ENCODE measurements at regions not wholly inside any gene's neighbourhood (a gene's known extent, or its start where the extent isn't known, plus 50 kb on each side); places are given as distances from the start of the nearest gene placed in this dataset.

DNA sequence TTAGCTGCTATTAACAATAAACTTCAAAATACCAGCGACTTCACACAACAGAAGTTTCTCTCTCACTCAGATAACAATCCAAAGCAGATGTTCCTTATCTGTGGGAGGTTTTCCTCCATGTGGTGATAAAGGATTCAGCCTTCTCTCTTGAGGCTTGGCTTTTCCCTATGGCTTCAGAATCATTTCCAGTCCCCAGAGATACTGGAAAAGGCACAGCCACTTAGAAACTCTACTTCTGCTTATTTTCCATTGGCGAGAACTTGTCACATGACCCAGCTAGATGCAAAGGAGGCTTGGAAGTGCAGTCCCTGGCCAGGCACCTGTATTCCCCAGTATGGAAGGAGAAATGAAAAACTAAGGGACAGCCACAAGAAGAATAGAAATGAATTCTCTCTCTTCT is 344.8 kb downstream of the MTX2 start:
- Histone ChIP-seq H3K4me3 (no peak overlapping the region), H3K4me2 (no peak overlapping the region), H3K4me1 (peaks cover 16% of the 10 kb centered on the region), H3K9me3 (no peaks in the 10 kb centered on the region), H3K27ac (no peak overlapping the region)
- FAIRE-seq (no peak), DNase-seq (ENCODE audit: low read depth in 1 of 2, low spot score in 1 of 2) (no peak), ATAC-seq (no peak)
- TF ChIP-seq EHF (CRISPR knock-in tag; IDR thresholded peaks at IDR 0.05) (no peak), HOXB5 (CRISPR knock-in tag; IDR thresholded peaks at IDR 0.05) (no peak), GATA3 (IDR thresholded peaks at IDR 0.05; ENCODE audit: borderline replicate concordance) (no peak), KDM5A (IDR thresholded peaks at IDR 0.05) (no peak)
- WGBS (ENCODE audit: missing lambda C conversion rate): 65% methylated on average over 2 of the region's 2 CpGs
- ChIA-PET POLR2A (no interaction called here), CTCF (interaction anchor here (1.9 to 2.5 kb wide), 3 partner anchors 17 to 474 kb away, joined by 5 to 11 read pairs (median 7); no protein-coding TSS in a partner anchor)

DNA sequence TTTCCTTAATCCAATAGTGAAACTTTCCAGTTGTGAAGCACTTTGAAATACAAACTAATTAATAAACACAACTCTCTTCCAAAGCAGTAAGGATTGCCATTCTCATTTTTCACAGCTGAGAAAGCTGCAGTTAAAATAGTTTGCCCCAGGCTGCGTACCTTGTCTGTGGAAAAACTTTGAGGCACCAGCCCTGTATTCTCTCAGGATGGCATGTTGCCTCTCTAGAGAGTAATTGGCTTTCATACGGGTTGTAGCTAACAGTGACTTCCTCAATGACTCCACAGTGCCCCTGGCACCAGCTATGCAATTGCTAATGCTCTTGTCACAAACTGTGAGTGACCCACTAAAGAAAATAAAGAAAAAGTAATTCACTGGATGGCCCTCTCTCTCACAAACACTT is 345.7 kb downstream of the MTX2 start:
- WGBS (ENCODE audit: missing lambda C conversion rate): 64% methylated on average over 2 of the region's 2 CpGs
- no peak for FAIRE-seq
- ATAC-seq: no peak
- peaks cover 16% of the 10 kb centered on the region for H3K4me1 ChIP-seq
- DNase-seq (ENCODE audit: low read depth in 1 of 2, low spot score in 1 of 2): no peak
- no peaks in the 10 kb centered on the region for H3K9me3 ChIP-seq
- POLR2A ChIA-PET: no interaction called here
- CTCF ChIA-PET: interaction anchor here (1.2 to 2.5 kb wide), 5 partner anchors 8 to 475 kb away, joined by 3 to 11 read pairs (median 5); no protein-coding TSS in a partner anchor
- H3K4me3 ChIP-seq: no peak overlapping the region
- H3K27ac ChIP-seq: no peak overlapping the region
- H3K4me2 ChIP-seq: no peak overlapping the region
- no peak for TF ChIP-seq RAD21 (conservative IDR thresholded peaks at IDR 0.05 in 1 of 2, IDR thresholded peaks at IDR 0.05 in 1 of 2)
- TF ChIP-seq POLR2AphosphoS2 (conservative IDR thresholded peaks at IDR 0.05; ENCODE audit: low read length): no peak
- TF ChIP-seq JUNB (IDR thresholded peaks at IDR 0.05): no peak
- TF ChIP-seq HOXB5 (CRISPR knock-in tag; IDR thresholded peaks at IDR 0.05): no peak

DNA sequence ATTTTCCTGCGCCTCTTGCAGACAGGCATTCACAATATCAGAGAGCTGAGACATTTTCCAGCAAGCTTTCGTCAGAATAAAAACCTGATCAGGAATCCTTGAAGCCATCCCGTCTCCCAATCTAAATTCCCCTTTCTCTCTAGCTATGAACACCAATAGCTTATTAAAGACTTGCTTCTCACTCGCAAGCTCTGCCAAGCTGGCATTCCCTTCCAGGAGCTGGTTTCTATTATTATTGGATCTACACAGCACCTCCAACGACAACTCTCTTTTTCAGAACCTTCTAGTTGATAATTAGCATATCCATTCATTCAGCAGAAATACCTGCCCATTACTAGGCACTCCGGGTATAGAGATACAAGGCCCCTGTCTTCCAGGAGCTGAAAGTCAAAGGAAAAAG is 350.3 kb downstream of the MTX2 start:
- no peak overlapping the region for H3K4me2 ChIP-seq
- no peaks in the 10 kb centered on the region for H3K9me3 ChIP-seq
- FAIRE-seq (no peak), DNase-seq (ENCODE audit: low read depth in 1 of 2, low spot score in 1 of 2) (no peak), ATAC-seq (no peak)
- TF ChIP-seq ESRRA (IDR thresholded peaks at IDR 0.05; ENCODE audit: borderline replicate concordance, low read length) (no peak), ZC3H11A (IDR thresholded peaks at IDR 0.05) (no peak), KDM5A (IDR thresholded peaks at IDR 0.05) (no peak), JUNB (IDR thresholded peaks at IDR 0.05) (no peak), KDM1A (IDR thresholded peaks at IDR 0.05; ENCODE audit: low read depth) (no peak), FOXS1 (CRISPR knock-in tag; IDR thresholded peaks at IDR 0.05) (no peak), EHF (CRISPR knock-in tag; IDR thresholded peaks at IDR 0.05) (no peak), TFCP2L1 (CRISPR knock-in tag; IDR thresholded peaks at IDR 0.05) (no peak), SMC3 (IDR thresholded peaks at IDR 0.05) (no peak), ZNF302 (CRISPR knock-in tag; IDR thresholded peaks at IDR 0.05) (no peak), CBX8 (IDR thresholded peaks at IDR 0.05) (no peak)
- TF ChIP-seq, protein P1, sequence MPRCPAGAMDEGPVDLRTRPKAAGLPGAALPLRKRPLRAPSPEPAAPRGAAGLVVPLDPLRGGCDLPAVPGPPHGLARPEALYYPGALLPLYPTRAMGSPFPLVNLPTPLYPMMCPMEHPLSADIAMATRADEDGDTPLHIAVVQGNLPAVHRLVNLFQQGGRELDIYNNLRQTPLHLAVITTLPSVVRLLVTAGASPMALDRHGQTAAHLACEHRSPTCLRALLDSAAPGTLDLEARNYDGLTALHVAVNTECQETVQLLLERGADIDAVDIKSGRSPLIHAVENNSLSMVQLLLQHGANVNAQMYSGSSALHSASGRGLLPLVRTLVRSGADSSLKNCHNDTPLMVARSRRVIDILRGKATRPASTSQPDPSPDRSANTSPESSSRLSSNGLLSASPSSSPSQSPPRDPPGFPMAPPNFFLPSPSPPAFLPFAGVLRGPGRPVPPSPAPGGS (IDR thresholded peaks at IDR 0.05): no peak
- no peaks in the 10 kb centered on the region for H3K4me1 ChIP-seq
- no peak overlapping the region for H3K27ac ChIP-seq
- 78% methylated on average over 6 of the region's 6 CpGs for WGBS (ENCODE audit: missing lambda C conversion rate)
- ChIA-PET CTCF (interaction anchor here (1.0 to 2.3 kb wide), 7 partner anchors 18 to 529 kb away, joined by 3 to 9 read pairs (median 3); no protein-coding TSS in a partner anchor), POLR2A (no interaction called here)
- H3K4me3 ChIP-seq: no peak overlapping the region

DNA sequence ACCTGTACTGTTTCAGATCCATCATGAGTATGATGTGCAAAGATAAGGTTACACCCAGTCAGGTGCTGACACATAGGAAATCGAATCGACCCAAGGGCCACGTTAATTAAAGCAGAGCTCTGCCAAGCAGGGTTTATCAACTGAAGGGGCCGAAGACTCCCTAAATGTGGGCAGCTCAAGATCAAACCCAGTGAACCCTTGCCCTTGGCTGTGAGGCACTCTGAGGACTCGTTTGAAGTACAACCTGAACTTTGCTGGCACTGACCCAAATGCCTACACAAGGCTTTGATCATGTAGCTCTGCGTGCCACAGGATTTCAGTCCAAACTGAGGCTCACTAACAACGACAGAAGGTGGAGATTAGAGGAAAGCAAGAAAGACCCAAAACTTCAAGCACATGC is 352.1 kb downstream of the MTX2 start:
- Histone ChIP-seq H3K4me2 (no peak overlapping the region), H3K27ac (no peak overlapping the region), H3K4me1 (no peaks in the 10 kb centered on the region), H3K4me3 (no peak overlapping the region), H3K9me3 (no peaks in the 10 kb centered on the region)
- POLR2A ChIA-PET: no interaction called here
- FAIRE-seq: no peak
- 78% methylated on average over 7 of the region's 7 CpGs for WGBS (ENCODE audit: missing lambda C conversion rate)
- TF ChIP-seq ZNF302 (CRISPR knock-in tag; IDR thresholded peaks at IDR 0.05) (no peak), SREBF2 (IDR thresholded peaks at IDR 0.05) (no peak), NPAS2 (CRISPR knock-in tag; IDR thresholded peaks at IDR 0.05; ENCODE audit: borderline replicate concordance) (no peak), GATA3 (IDR thresholded peaks at IDR 0.05; ENCODE audit: borderline replicate concordance) (no peak), ZFP36 (IDR thresholded peaks at IDR 0.05; ENCODE audit: borderline replicate concordance, partially characterized antibody) (no peak), HOXB13 (CRISPR knock-in tag; IDR thresholded peaks at IDR 0.05; ENCODE audit: low read depth) (no peak)
- TF ChIP-seq, protein P2, sequence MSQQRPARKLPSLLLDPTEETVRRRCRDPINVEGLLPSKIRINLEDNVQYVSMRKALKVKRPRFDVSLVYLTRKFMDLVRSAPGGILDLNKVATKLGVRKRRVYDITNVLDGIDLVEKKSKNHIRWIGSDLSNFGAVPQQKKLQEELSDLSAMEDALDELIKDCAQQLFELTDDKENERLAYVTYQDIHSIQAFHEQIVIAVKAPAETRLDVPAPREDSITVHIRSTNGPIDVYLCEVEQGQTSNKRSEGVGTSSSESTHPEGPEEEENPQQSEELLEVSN (IDR thresholded peaks at IDR 0.05; ENCODE audit: borderline replicate concordance, low read depth): no peak
- CTCF ChIA-PET: interaction anchor here (1.1 to 4.3 kb wide), 6 partner anchors 11 to 67 kb away, joined by 3 to 13 read pairs (median 4); no protein-coding TSS in a partner anchor
- no peak for DNase-seq (ENCODE audit: low read depth in 1 of 2, low spot score in 1 of 2)
- ATAC-seq: no peak

Data from A549 (cell line).